AG04450 (cell line): ENCODE measurements at regions not wholly inside any gene's neighbourhood (a gene's known extent, or its start where the extent isn't known, plus 50 kb on each side); places are given as distances from the start of the nearest gene placed in this dataset.

ENCODE experiments used
- CTCF ChIA-PET: fragments of 300-600, 350-600 bp; formaldehyde crosslinking; extraction: SDS; loops from one replicate; lab custom pipeline; 2022; ENCODE audit warnings: antibody characterized with exemption, inconsistent platforms; lab: Charles Lee
- POLR2A ChIA-PET: fragments of 350-600 bp; formaldehyde crosslinking; extraction: SDS; loops from one replicate; lab custom pipeline; 2021; ENCODE audit warnings: antibody characterized with exemption, inconsistent platforms; lab: Yijun Ruan, JAX
- DNase-seq: peaks from one replicate; pipeline ENCODE4 v3.0.0-alpha.2; 2011; ENCODE audit warnings: low read depth, low spot score
- H3K27ac ChIP-seq: one replicate; pipeline ENCODE4 v1.5.1; 2012; ENCODE audit warnings: low read depth, low read length, control low read depth
- H3K27me3 ChIP-seq: one replicate; pipeline ENCODE4 v1.6.0; 2012; ENCODE audit warnings: low read length; ENCODE audit not compliant: control insufficient read depth, insufficient read depth
- H3K4me3 ChIP-seq: 2 replicates; pipeline ENCODE4 v1.5.1; 2011; ENCODE audit warnings: mild to moderate bottlenecking, low read depth, low read length, control low read depth
- H3K9me3 ChIP-seq: 2 replicates; pipeline ENCODE4 v1.5.1; 2012; ENCODE audit warnings: low read length; ENCODE audit not compliant: control insufficient read depth, insufficient read depth
- TF ChIP-seq, protein P1 (sequence below): IDR thresholded peaks from 2 replicates; pipeline ENCODE4 v1.5.1; 2011; ENCODE audit warnings: low read depth, low read length, control low read depth, inconsistent platforms

DNA sequence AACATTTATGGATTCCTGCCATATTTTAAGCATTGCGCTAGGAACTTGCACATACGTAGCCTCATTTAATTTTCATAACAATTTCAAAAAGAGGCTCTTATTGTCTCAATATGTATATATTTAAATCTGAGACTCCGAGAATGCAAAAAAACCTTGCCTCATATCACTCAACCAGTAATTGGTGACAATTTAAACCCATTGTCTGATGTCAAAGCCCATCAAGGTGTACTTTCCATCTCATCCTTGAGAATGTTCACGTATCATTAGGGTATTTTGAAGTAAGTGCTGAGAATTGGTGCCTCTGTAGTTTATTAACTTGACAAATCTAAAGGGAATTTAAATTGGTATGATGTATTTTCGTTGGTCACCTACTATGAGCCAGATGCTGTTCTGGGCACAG lies 136.5 kb downstream of the FAM76B start:
- Histone ChIP-seq H3K27me3 (no peaks in the 10 kb centered on the region), H3K27ac (no peak overlapping the region), H3K9me3 (no peaks in the 10 kb centered on the region), H3K4me3 (no peak overlapping the region)
- no peak for DNase-seq
- TF ChIP-seq, protein P1, sequence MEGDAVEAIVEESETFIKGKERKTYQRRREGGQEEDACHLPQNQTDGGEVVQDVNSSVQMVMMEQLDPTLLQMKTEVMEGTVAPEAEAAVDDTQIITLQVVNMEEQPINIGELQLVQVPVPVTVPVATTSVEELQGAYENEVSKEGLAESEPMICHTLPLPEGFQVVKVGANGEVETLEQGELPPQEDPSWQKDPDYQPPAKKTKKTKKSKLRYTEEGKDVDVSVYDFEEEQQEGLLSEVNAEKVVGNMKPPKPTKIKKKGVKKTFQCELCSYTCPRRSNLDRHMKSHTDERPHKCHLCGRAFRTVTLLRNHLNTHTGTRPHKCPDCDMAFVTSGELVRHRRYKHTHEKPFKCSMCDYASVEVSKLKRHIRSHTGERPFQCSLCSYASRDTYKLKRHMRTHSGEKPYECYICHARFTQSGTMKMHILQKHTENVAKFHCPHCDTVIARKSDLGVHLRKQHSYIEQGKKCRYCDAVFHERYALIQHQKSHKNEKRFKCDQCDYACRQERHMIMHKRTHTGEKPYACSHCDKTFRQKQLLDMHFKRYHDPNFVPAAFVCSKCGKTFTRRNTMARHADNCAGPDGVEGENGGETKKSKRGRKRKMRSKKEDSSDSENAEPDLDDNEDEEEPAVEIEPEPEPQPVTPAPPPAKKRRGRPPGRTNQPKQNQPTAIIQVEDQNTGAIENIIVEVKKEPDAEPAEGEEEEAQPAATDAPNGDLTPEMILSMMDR, result no peak
- ChIA-PET POLR2A (no interaction called here), CTCF (no interaction called here)

DNA sequence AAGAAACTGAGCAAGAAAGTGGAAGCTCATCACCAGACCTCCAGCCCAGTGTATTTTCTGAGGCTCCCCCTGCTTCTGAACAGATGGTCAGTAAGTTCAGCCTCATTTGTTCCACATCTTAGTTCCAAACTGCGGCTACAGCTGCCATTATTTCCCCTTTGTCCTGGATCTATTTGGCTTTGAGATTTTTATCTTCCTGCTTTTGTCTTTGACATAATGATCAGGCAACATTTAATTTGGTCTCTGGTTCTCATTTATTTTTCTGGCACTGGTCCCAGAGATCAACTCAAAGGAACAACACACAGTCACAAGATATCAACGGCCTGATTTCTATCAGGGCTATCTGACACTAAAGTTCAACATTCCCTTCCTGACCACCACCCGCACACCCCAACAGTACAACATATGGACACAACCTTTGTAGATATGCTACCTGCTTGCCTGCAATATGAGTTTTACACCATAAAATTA lies 137.5 kb downstream of the FAM76B start:
- Histone ChIP-seq H3K27me3 (no peaks in the 10 kb centered on the region), H3K9me3 (no peaks in the 10 kb centered on the region), H3K4me3 (no peak overlapping the region), H3K27ac (no peak overlapping the region)
- DNase-seq, result no peak
- ChIA-PET CTCF (no interaction called here), POLR2A (no interaction called here)
- TF ChIP-seq, protein P1, result no peak

DNA sequence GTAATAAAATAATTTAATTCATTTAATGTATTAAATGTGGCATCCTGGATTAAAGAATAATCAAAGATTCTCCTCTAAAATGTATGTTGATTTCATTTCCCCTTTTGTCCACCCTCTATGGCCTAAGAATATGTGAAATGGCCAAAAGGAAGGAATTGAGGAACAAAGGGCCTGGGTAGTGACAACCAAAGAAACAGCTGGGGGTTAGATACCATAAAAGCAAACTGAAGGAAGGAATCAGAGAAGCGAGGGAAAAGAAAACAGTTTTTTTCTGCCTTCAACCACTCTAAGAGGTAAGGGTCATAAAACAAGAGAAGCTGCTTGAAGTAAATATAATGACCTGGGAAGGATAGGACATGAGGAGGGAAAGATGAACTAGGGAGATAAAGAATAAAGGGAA lies 139.3 kb downstream of the FAM76B start:
- CTCF ChIA-PET, result interaction anchor here (1.1 kb wide), 1 partner anchor 55 kb away, joined by 8 read pairs; no protein-coding TSS in a partner anchor
- H3K9me3 ChIP-seq, result no peaks in the 10 kb centered on the region
- H3K27ac ChIP-seq, result no peak overlapping the region
- H3K27me3 ChIP-seq, result no peaks in the 10 kb centered on the region
- POLR2A ChIA-PET, result no interaction called here
- TF ChIP-seq, protein P1, result no peak
- H3K4me3 ChIP-seq, result no peak overlapping the region
- DNase-seq, result no peak

DNA sequence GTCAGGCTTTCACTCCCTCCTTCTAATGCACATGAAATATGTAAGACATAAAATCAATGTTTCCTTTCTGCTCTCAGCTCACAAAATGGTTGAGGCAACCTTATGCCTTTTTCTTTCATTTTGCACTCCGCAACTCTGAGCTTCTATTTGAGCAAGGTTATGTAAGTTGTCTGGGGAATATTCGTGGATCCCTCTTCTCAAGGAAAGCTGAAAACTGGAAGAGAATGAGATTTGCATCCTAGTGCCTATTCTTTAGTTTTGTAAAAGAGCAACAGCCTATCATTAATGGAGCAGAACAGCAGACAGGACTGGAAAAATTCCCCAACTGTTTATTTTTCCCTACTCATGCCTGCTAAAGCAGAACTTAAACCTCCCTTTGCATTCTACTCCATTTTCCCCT lies 141.7 kb downstream of the FAM76B start:
- Histone ChIP-seq H3K4me3 (no peak overlapping the region), H3K27me3 (no peaks in the 10 kb centered on the region), H3K27ac (no peak overlapping the region), H3K9me3 (no peaks in the 10 kb centered on the region)
- CTCF ChIA-PET, result interaction anchor here (0.5 kb wide), 1 partner anchor 484 kb away, joined by 3 read pairs; no protein-coding TSS in a partner anchor
- POLR2A ChIA-PET, result no interaction called here
- TF ChIP-seq, protein P1, result no peak
- no peak for DNase-seq

DNA sequence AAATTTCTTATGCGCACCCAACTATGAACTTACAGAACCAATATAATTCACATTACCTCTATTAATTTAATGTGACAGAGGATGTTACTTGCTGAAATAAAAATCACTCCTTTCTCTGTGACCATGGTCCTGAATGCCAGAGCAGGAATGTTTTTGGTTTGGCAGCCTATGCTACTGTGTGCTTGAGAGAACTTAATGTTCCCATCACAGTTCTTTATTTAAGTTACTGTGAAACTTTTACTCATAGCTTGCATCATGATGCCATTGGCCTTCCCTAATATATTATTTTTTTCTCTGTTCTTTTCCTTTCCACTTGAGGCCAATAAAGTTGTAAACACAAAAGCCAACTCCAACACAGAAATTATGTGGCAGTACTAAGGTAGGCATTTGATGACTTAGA lies 142.2 kb downstream of the FAM76B start:
- H3K27me3 ChIP-seq, result no peaks in the 10 kb centered on the region
- H3K27ac ChIP-seq, result no peak overlapping the region
- no peak overlapping the region for H3K4me3 ChIP-seq
- H3K9me3 ChIP-seq, result no peaks in the 10 kb centered on the region
- TF ChIP-seq, protein P1, result no peak
- DNase-seq, result no peak
- CTCF ChIA-PET, result interaction anchor here (0.5 to 1.5 kb wide), 2 partner anchors 58 to 483 kb away, joined by 3 to 5 read pairs; no protein-coding TSS in a partner anchor
- POLR2A ChIA-PET, result no interaction called here
